CD4-positive, alpha-beta T cell (primary cell): ENCODE measurements at regions not wholly inside any gene's neighbourhood (a gene's known extent, or its start where the extent isn't known, plus 50 kb on each side); places are given as distances from the start of the nearest gene placed in this dataset.

Experiments used
- ATAC-seq: fragments of 200-7000 bp; cut with Tn5 transposase; one replicate; pipeline ENCODE4 v1.10.0; 2022; ENCODE audit warnings: mild to moderate bottlenecking; ENCODE audit not compliant: poor library complexity
- CTCF ChIA-PET: fragments of 350-600 bp; sonication (Branson Sonifier 250); formaldehyde crosslinking; loops from one replicate; lab custom pipeline; 2021; ENCODE audit warnings: antibody characterized with exemption, inconsistent platforms; lab: Charles Lee
- POLR2A ChIA-PET: fragments of 350-600 bp; sonication (Branson Sonifier 250); formaldehyde crosslinking; loops from one replicate; lab custom pipeline; 2021; ENCODE audit warnings: antibody characterized with exemption, inconsistent platforms; lab: Charles Lee
- DNase-seq, 14 experiments: peaks; one replicate each; pipeline ENCODE4 v3.0.0-alpha.2; 2013 to 2020; ENCODE audit warnings: mixed read lengths in 2 of 14
- H3K27ac ChIP-seq, 2 donors: one replicate each; pipeline versions ENCODE4 v1.5.1 to v1.7.0; 2013; ENCODE audit warnings: low read length in 2 of 2, low read depth in 1 of 2, mild to moderate bottlenecking in 1 of 2
- H3K27me3 ChIP-seq, 2 experiments: 1 replicate in 1 of 2; 2 replicates in 1 of 2; pipeline versions ENCODE4 v1.6.1 to v1.7.0; 2013; ENCODE audit warnings: low read length in 2 of 2, control low read depth in 1 of 2, mild to moderate bottlenecking in 1 of 2, moderate library complexity in 1 of 2; ENCODE audit not compliant: insufficient read depth in 2 of 2, control insufficient read depth in 1 of 2
- H3K36me3 ChIP-seq: one replicate; pipeline ENCODE4 v1.6.1; 2013; ENCODE audit warnings: low read length, control low read depth; ENCODE audit not compliant: insufficient read depth
- H3K4me1 ChIP-seq: one replicate; pipeline ENCODE4 v1.6.1; 2013; ENCODE audit warnings: low read length, control low read depth; ENCODE audit not compliant: insufficient read depth
- H3K4me3 ChIP-seq: one replicate; pipeline ENCODE4 v1.5.1; 2013; ENCODE audit warnings: mild to moderate bottlenecking, low read length, moderate library complexity
- H3K9me3 ChIP-seq, 2 experiments: 1 replicate in 1 of 2; 2 replicates in 1 of 2; pipeline versions ENCODE4 v1.6.1 to v1.7.0; 2013; ENCODE audit warnings: low read length in 2 of 2, mild to moderate bottlenecking in 2 of 2, control low read depth in 1 of 2, moderate library complexity in 1 of 2; ENCODE audit not compliant: control insufficient read depth in 1 of 2, insufficient read depth in 1 of 2
- H3K27ac Mint-ChIP-seq: one replicate; pipeline ENCODE4 v1.8.0; 2020; ENCODE audit warnings: mixed read lengths
- H3K27me3 Mint-ChIP-seq: one replicate; pipeline ENCODE4 v1.8.0; 2021; ENCODE audit warnings: mixed read lengths
- H3K36me3 Mint-ChIP-seq: one replicate; pipeline ENCODE4 v1.8.0; 2021; ENCODE audit warnings: low read depth, mixed read lengths
- H3K4me1 Mint-ChIP-seq: one replicate; pipeline ENCODE4 v1.8.0; 2021; ENCODE audit warnings: low read depth, mixed read lengths
- H3K4me3 Mint-ChIP-seq: one replicate; pipeline ENCODE4 v1.8.0; 2020; ENCODE audit warnings: mild to moderate bottlenecking, mixed read lengths
- H3K9me3 Mint-ChIP-seq: one replicate; pipeline ENCODE4 v1.8.0; 2020; ENCODE audit warnings: mixed read lengths
- CTCF ChIP-seq: fragments of 200-600 bp; IDR thresholded peaks from one replicate; pipeline ENCODE4 v1.8.0; 2022; ENCODE audit warnings: antibody characterized with exemption, mild to moderate bottlenecking
- intact Hi-C, 2 experiments: fragments of 100-400 bp; cut with DNase I in 1 of 2; cut with micrococcal nuclease in 1 of 2; formaldehyde crosslinking; loops; one replicate each; pipeline versions ENCODE4 v1.15.1 to v1.9.0; 2023 to 2025; cut with DNase I, micrococcal nuclease

- Histone ChIP-seq H3K27me3 (no peaks in the 10 kb centered on the region), H3K4me1 (no peaks in the 10 kb centered on the region), H3K4me3 (no peak overlapping the region), H3K27ac (no peak overlapping the region), H3K36me3 (no peaks in the 10 kb centered on the region), H3K9me3 (no peaks in the 10 kb centered on the region)
- DNase-seq (no peak), ATAC-seq (no peak)
- intact Hi-C loops: no loop called here
- Mint-ChIP-seq H3K9me3 (peaks cover 3% of the 10 kb centered on the region), H3K4me3 (no peak overlapping the region), H3K4me1 (no peaks in the 10 kb centered on the region), H3K36me3 (no peaks in the 10 kb centered on the region), H3K27ac (no peak overlapping the region), H3K27me3 (no peaks in the 10 kb centered on the region)
- ChIA-PET POLR2A (no interaction called here), CTCF (no interaction called here)
- no peak for TF ChIP-seq CTCF
These were observed 496.8 kb upstream of the ARRDC4 start for GRCh38 chr15:97463696-97464095.

DNA sequence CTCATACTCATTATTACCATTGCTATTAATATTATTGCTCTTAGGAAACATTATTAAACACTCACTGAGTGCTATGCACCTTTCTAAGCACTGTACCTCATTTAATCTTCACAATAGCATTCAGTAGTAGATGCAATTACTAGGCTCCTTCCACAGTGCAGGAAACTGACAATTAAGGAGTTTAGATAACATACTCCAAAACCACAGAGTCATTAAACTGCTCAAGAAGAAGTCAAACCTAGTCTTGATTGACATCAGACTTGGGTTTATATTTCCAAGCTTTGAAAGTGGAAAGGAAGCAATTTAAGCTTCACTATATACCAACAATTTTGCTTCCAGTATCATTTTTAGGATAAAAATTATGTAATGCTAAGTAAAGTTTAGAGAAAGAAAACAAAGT, 490.1 kb upstream of the ARRDC4 start:
- TF ChIP-seq CTCF: no peak
- H3K4me1 ChIP-seq: no peaks in the 10 kb centered on the region
- POLR2A ChIA-PET: no interaction called here
- Mint-ChIP-seq H3K27me3 (no peaks in the 10 kb centered on the region), H3K4me3 (no peak overlapping the region), H3K27ac (no peak overlapping the region), H3K36me3 (no peaks in the 10 kb centered on the region), H3K4me1 (no peaks in the 10 kb centered on the region), H3K9me3 (peaks cover 5% of the 10 kb centered on the region)
- CTCF ChIA-PET: no interaction called here
- H3K27me3 ChIP-seq: no peaks in the 10 kb centered on the region
- no peak overlapping the region for H3K4me3 ChIP-seq
- H3K36me3 ChIP-seq: no peaks in the 10 kb centered on the region
- H3K27ac ChIP-seq: no peak overlapping the region
- intact Hi-C loops: no loop called here
- ATAC-seq (no peak), DNase-seq (no peak)
- H3K9me3 ChIP-seq: no peaks in the 10 kb centered on the region

GRCh38 chr15:97473627-97474026, 486.9 kb upstream of the ARRDC4 start:
- H3K4me3 Mint-ChIP-seq: no peak overlapping the region
- intact Hi-C loops: no loop called here
- no peaks in the 10 kb centered on the region for H3K36me3 ChIP-seq
- no peaks in the 10 kb centered on the region for H3K27me3 ChIP-seq
- ChIA-PET POLR2A (no interaction called here), CTCF (no interaction called here)
- H3K27ac Mint-ChIP-seq: no peak overlapping the region
- ATAC-seq (no peak), DNase-seq (no peak)
- no peak overlapping the region for H3K27ac ChIP-seq
- H3K36me3 Mint-ChIP-seq: no peaks in the 10 kb centered on the region
- no peaks in the 10 kb centered on the region for H3K27me3 Mint-ChIP-seq
- no peak for TF ChIP-seq CTCF
- no peaks in the 10 kb centered on the region for H3K9me3 ChIP-seq
- peaks cover 9% of the 10 kb centered on the region for H3K9me3 Mint-ChIP-seq
- H3K4me1 Mint-ChIP-seq: no peaks in the 10 kb centered on the region
- no peaks in the 10 kb centered on the region for H3K4me1 ChIP-seq
- no peak overlapping the region for H3K4me3 ChIP-seq
